ENCODE measurements at regions not wholly inside any gene's neighbourhood (a gene's known extent, or its start where the extent isn't known, plus 50 kb on each side); places are given as distances from the start of the nearest gene placed in this dataset.

DNA sequence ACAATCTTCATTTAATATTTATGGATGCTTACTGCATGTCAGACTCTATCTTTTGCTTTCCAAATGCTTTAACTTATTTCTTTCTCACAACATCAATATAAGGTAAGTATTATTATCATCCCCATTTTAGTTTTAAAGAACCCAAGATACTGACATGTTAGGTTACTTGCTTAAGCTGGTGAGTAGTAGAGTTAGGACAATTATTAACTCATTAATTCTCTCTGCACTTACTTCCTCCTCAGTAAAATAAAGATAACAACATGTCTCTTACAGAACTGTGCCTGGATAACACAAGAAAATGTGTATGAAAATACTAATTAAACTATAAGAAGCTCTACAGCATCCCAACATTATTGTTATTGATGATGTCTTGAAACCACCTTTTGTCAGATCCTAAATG is 359.1 kb upstream of the CHST9 start:
- DNase-seq (ENCODE audit: low read depth in 1 of 2, low spot score in 1 of 2), result no peak
- no peak overlapping the region for H3K4me3 ChIP-seq (replicated peaks; ENCODE audit: insufficient read depth, low read length)
- no peak overlapping the region for H3K27ac ChIP-seq (replicated peaks)
- TF ChIP-seq, protein P1, sequence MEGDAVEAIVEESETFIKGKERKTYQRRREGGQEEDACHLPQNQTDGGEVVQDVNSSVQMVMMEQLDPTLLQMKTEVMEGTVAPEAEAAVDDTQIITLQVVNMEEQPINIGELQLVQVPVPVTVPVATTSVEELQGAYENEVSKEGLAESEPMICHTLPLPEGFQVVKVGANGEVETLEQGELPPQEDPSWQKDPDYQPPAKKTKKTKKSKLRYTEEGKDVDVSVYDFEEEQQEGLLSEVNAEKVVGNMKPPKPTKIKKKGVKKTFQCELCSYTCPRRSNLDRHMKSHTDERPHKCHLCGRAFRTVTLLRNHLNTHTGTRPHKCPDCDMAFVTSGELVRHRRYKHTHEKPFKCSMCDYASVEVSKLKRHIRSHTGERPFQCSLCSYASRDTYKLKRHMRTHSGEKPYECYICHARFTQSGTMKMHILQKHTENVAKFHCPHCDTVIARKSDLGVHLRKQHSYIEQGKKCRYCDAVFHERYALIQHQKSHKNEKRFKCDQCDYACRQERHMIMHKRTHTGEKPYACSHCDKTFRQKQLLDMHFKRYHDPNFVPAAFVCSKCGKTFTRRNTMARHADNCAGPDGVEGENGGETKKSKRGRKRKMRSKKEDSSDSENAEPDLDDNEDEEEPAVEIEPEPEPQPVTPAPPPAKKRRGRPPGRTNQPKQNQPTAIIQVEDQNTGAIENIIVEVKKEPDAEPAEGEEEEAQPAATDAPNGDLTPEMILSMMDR (IDR thresholded peaks at IDR 0.05; ENCODE audit: insufficient read depth, low read length), result no peak
- TF ChIP-seq GABPA (IDR thresholded peaks at IDR 0.05; ENCODE audit: low read depth), result no peak
- TF ChIP-seq SPI1 (IDR thresholded peaks at IDR 0.05; ENCODE audit: borderline replicate concordance, low read depth), result no peak
- TF ChIP-seq, protein P2, sequence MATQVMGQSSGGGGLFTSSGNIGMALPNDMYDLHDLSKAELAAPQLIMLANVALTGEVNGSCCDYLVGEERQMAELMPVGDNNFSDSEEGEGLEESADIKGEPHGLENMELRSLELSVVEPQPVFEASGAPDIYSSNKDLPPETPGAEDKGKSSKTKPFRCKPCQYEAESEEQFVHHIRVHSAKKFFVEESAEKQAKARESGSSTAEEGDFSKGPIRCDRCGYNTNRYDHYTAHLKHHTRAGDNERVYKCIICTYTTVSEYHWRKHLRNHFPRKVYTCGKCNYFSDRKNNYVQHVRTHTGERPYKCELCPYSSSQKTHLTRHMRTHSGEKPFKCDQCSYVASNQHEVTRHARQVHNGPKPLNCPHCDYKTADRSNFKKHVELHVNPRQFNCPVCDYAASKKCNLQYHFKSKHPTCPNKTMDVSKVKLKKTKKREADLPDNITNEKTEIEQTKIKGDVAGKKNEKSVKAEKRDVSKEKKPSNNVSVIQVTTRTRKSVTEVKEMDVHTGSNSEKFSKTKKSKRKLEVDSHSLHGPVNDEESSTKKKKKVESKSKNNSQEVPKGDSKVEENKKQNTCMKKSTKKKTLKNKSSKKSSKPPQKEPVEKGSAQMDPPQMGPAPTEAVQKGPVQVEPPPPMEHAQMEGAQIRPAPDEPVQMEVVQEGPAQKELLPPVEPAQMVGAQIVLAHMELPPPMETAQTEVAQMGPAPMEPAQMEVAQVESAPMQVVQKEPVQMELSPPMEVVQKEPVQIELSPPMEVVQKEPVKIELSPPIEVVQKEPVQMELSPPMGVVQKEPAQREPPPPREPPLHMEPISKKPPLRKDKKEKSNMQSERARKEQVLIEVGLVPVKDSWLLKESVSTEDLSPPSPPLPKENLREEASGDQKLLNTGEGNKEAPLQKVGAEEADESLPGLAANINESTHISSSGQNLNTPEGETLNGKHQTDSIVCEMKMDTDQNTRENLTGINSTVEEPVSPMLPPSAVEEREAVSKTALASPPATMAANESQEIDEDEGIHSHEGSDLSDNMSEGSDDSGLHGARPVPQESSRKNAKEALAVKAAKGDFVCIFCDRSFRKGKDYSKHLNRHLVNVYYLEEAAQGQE (IDR thresholded peaks at IDR 0.05; ENCODE audit: insufficient replicate concordance, low read depth), result no peak
- H3K27me3 ChIP-seq (ENCODE audit: insufficient read depth, poor library complexity, severe bottlenecking), result no peaks in the 10 kb centered on the region

DNA sequence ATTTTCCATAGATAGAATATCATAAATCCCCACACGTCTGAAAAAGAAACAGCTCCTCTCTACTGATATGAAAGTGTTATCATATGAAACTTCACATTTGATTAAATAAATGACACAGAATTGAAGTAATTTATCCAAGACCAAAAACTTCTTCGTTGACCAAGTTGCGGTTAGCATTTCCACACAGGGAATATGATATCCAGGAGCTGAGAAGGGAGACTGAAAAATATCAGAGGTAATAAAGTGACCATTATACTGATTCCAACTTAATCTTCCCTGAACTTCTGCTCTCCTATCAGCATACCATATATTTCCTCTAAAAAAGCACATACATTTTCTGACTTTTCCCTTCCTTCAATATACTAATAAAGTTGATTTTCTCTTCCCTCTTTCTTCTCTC is 356.2 kb upstream of the CHST9 start:
- DNase-seq (ENCODE audit: low read depth in 1 of 2, low spot score in 1 of 2), result no peak
- H3K4me3 ChIP-seq (replicated peaks; ENCODE audit: insufficient read depth, low read length), result no peak overlapping the region
- no peak overlapping the region for H3K27ac ChIP-seq (replicated peaks)
- no peak for TF ChIP-seq SPI1 (IDR thresholded peaks at IDR 0.05; ENCODE audit: borderline replicate concordance, low read depth)
- TF ChIP-seq, protein P2 (IDR thresholded peaks at IDR 0.05; ENCODE audit: insufficient replicate concordance, low read depth), result no peak
- TF ChIP-seq GABPA (IDR thresholded peaks at IDR 0.05; ENCODE audit: low read depth), result no peak
- no peak for TF ChIP-seq POLR2AphosphoS5 (IDR thresholded peaks at IDR 0.05; ENCODE audit: low read depth)
- TF ChIP-seq, protein P1 (IDR thresholded peaks at IDR 0.05; ENCODE audit: insufficient read depth, low read length), result no peak
- no peaks in the 10 kb centered on the region for H3K27me3 ChIP-seq (ENCODE audit: insufficient read depth, poor library complexity, severe bottlenecking)

DNA sequence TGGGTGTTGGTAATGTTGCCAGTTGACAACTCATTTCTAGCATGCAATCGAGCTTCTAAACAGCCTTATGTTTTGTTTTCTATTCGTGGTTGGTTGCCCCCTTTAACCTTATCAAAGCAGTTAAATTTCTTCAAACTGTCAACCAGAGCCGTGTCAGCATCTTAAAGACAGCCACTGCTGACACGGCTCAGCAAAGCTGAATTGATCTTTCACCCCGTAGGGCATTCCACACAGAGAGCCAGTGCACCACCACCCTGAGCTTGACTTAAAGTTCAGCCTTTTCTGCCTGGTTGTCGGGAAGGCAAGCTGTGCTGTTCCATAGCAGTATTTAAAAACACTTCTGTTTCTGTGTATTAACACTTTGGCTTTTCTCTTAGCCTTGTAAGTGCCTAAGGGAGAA is 355.0 kb upstream of the CHST9 start:
- Histone ChIP-seq H3K4me3 (replicated peaks; ENCODE audit: insufficient read depth, low read length) (no peak overlapping the region), H3K27ac (replicated peaks) (no peak overlapping the region), H3K27me3 (ENCODE audit: insufficient read depth, poor library complexity, severe bottlenecking) (no peaks in the 10 kb centered on the region)
- DNase-seq (ENCODE audit: low read depth in 1 of 2, low spot score in 1 of 2), result no peak
- TF ChIP-seq, protein P2 (IDR thresholded peaks at IDR 0.05; ENCODE audit: insufficient replicate concordance, low read depth), result no peak
- TF ChIP-seq SPI1 (IDR thresholded peaks at IDR 0.05; ENCODE audit: borderline replicate concordance, low read depth) (no peak), POLR2AphosphoS5 (IDR thresholded peaks at IDR 0.05; ENCODE audit: low read depth) (no peak), GABPA (IDR thresholded peaks at IDR 0.05; ENCODE audit: low read depth) (no peak)
- TF ChIP-seq, protein P1 (IDR thresholded peaks at IDR 0.05; ENCODE audit: insufficient read depth, low read length), result no peak

All from HL-60 (cell line).